GM19467 (cell line): ENCODE measurements at regions not wholly inside any gene's neighbourhood (a gene's known extent, or its start where the extent isn't known, plus 50 kb on each side); places are given as distances from the start of the nearest gene placed in this dataset.

Experiments
- ATAC-seq: cut with Tn5 transposase; IDR thresholded peaks from one replicate; pipeline ENCODE4 v1.9.1; 2021; ENCODE audit warnings: mild to moderate bottlenecking, moderate library complexity; ENCODE audit not compliant: unreplicated experiment

DNA sequence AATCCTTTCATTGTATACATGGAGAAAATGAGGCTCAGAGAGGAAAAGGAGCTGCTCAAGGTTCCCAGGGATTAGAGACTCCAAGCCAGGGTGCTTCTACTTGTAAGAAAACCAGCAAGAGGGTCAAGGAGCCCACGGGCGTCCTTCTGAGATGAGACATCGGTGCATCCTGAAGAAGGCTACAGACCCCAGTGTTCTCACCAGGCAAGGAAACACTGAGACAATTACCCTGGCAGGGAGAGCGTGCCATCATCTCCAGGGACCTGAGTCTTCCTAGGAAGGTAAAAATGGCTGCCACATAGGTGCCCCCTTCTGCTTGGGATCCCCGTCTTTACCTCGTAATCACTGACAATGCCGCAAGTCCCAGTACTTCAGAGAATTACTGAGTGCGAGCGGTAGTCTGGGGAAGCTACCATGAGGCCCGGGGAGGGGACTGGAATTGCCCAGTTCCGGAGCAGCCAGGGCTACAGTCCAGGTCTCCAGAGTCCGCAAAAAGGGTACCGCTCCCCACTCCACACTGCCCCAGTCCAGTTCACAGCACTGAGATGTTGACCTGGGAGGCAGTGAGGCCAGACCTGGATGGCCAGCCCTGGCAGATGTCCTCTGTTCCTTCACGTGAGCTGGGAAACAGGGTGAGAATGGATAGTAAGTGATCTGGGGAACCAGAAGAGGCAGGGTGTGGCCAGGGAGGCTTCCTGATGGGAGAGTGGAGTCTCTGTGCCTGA is 164.7 kb upstream of the SMAD3 start:
- no peak for ATAC-seq

DNA sequence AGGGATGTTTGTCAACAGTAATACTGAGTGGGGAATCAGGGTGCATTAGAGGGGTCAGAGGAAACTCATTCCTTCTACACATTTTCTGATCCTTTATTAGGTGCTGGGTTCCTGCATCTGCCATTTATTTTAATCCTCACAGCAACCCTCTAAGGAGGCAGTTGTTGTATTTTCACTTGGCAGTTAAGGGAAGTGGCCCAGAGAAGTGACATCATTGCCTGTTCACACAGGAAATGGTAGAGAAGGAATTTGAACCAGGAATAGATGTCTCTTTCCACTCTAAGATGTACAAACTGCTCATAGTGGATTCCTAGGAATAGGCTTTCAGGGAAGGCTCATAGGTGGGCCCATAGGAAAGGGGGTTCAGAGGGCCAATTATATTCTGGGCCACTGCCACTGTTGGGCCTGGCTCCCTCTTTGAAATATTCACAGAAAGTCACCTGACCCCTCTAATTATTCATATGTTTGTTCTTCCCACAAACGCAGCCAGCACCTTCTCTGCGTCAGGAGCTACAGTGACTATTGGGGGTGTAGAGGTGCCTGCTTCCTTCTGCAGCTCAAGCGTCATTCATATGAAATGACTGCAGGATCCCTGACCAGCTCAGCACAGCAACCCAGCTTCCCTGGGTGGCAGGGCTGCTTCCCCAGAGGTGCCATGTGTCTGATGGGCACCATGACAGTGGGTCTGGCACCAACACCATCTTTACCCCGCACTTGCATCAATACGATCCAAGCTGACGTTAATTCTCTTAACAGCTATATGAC is 163.9 kb upstream of the SMAD3 start:
- no peak for ATAC-seq

DNA sequence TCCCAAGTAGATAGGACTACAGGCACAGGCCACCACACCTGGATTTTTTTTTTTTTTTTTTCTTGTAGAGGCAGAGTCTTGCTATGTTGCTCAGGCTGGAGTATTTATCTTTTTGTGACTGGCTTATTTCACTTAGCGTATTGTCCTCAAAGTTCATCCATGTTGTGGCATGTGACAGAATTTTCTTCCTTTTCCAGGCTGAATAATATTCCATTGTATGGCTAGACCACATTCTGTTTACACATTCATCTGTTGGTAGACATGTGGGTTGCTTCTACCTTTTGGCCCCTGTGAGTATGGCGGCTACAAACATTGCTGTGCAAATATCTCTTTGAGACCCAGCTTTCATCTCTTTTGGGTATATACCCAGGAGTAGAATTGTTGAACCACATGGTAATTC is 160.2 kb upstream of the SMAD3 start:
- no peak for ATAC-seq

DNA sequence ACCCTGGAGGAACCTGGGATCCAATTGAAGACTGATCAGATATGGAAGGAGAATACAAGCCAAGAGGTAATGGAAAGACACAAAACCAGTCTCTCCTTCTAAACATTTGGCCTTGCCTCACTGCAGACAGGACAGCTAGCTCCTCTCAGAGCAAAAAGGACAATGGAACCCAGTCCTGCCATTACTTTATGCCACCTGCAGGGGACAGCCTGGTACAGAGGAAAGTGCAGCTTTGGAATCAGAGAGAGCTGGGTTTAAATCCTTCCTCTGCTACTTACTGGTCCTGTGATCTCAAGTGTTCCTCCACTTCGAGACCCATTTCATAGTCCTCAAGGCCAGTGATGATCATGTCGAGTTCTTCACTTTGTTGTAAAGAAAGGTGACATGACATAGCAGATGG is 159.4 kb upstream of the SMAD3 start:
- no peak for ATAC-seq

DNA sequence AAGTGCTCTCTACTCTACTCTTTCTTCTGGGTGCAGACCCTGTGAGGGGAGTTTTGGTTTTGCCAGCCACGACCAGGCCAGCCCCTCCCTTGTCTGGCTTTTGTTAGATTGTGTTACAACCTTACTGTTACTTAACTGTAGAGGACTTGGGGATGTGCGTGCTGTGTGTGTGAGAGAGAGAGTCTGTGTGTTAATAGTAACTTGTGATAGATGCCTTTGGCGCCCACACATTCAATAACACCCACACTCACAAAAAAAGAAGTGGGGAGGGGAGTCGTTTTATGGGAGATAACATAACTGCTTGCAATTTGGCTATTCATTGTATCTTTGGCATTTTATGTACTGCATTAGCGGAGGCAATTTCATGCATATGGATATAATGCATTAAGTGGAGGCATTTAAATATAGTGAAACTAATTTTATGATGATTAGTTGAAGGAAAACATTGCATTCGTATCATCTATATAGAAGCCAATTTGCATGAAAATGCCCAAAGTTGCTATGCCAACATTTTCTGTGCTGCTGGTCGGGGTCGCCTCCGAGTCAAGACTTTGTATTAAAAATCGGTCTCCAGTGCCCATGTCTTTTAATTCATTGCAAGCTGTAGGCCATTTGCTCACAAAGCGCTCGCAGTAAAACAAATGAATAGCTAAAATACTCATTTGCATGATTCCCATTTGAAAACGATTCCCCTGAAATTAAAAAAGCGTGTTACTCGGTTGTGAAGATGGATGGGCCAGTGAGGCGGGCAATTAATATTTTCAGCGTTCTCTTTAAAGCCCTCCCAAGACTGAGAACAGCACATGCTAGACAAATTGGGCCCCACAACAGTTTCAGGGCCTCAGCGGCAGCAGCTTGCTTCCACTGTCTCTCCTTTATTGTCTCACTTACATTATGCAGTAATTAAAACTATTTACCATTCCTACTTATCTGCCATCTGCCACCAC is 158.5 kb upstream of the SMAD3 start:
- ATAC-seq = no peak

DNA sequence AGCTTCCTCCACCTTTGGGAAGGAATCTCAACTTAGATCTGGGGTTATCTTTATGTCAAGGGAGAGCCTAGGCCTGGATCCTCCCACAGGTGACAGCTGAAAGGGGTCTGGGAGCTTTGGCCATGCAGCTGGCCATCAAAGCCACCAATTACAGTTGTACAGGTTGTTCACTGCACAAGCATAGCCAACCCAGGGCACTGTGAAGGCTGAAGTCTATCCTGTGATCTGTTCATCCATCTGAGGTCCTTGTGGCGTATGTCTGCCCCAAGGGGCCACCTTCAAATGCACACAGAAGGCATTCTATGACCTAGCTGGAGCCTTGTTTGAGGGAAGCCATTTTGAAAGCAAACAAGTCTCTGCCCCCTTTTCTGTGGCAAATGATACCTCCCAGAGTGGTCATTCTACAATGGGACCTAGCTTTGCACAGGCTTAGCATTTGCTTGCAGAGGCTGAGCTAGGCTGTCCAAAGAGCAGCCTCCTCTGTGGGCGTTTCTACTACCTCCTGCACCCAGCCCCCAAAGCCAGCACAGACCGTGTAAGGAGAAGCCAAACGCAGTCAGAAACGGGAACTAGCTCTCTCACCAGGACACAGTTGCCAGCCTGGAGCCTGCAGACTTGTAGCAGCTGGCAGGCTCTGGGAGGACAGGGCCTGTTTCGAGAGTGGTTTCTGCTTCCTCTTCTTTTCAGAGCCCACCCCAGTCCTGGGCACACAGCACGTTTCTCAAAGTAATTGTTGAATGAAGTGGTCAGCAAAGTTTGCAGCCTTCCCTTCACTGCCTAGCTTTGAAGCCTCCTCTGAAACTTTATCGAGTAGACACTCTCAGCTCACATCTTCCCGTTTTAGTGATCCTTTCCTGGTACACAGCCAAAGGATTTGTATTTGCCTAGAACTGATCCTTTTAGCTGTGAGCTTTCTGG is 157.3 kb upstream of the SMAD3 start:
- no peak for ATAC-seq

DNA sequence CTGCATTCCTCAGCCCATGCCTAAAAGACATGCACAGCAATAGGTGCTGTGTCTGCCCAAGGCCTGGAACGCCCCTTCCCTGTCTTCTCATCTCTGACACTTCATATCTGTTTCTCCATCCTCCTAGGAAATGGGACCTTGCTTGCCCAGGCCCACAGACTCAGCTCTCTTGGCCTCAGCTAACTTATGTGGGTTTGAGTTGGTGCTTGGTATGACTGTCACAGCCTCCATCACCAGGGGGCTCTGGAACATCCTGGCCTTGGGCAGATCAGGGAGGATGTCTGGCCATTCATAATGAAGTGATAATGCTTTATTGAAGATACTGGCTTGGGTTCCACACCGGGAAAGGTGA is 156.7 kb upstream of the SMAD3 start:
- ATAC-seq = no peak

DNA sequence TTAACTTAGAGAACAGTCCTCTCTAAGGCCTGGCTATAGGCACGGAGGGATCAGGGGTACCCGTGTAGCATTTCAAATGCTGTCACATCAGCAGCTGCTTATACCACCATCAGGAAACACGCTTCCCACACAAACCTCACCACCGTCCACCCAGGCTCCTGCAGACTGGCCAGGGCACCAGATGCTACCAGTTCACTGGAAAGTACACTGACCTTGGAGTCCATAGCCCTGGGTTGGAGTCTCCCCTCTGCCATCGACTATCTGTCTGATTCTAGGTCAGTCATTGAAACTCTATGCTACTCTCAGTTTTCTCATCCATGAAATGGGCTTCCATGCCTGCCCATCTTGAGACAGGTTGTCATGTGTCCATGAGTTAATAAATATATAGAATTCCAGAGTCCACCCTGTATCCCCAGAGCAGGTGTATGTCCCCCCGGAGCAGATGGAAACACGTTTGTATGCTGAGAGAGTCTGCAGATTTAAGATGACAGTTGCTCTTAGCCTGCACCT is 156.0 kb upstream of the SMAD3 start:
- ATAC-seq = no peak

DNA sequence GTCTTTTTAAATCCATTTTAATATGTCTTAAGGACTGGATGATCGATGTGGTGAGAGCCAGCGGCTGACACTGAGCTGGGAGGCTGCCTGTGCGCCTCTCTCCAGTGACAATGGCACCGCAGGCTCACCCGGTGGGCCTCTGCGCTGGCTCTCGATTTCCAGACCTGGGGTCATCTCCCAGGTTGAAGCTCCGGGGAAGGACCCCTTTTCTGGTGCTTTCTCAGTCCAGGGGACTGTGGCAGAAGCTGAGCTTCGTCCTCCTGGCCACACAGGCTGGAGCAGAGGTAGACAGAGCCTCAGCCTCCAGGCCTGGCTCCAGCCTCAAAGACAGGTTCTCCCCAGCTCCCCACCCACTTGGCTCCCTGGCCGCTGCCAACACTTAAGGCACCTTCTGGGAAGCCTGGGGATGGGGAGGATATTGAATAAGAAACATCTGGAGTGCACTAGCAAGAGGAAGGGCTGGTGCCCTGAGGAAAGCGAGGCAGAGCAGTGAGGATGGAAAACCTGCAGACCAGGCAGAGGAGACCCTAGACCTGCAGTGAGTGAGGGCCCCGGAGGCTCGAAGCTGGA is 154.2 kb upstream of the SMAD3 start:
- no peak for ATAC-seq

DNA sequence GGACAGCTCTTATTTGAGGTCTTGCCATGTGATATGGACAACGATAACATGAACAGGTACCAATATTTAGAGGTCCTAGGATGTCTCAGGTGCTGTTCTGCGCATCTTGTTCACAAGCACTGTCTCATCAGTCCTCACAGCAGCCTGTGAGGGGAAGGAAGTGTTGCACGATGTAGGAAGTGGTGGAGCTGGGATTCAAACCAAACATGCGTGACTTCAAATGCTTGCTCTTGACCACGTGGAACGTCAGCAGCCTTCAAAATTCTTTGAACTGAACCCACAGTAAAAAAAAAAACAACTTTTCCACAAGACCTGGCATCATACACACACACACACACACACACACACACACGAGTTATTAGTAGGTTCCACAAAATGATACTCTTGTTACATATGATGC is 153.4 kb upstream of the SMAD3 start:
- ATAC-seq = no peak

DNA sequence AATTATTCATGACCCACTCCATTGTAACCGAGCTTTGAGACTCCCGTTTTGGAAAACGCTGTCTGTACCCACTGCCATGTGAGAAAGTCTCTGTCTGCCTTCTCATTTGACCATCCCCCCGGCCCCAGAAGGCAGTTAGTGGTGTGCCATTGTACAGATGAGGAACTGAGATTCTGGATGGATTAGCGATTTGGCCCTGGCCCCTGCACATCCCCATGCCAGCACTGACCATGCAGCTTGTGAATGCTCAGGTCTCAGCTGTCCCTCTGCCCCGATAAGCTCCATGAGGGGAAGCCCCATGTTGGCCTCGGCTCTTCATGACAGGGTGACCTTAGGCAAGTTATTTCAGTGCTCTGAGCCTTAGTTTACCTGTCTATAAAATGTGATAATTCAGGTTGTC is 153.0 kb upstream of the SMAD3 start:
- ATAC-seq = no peak

DNA sequence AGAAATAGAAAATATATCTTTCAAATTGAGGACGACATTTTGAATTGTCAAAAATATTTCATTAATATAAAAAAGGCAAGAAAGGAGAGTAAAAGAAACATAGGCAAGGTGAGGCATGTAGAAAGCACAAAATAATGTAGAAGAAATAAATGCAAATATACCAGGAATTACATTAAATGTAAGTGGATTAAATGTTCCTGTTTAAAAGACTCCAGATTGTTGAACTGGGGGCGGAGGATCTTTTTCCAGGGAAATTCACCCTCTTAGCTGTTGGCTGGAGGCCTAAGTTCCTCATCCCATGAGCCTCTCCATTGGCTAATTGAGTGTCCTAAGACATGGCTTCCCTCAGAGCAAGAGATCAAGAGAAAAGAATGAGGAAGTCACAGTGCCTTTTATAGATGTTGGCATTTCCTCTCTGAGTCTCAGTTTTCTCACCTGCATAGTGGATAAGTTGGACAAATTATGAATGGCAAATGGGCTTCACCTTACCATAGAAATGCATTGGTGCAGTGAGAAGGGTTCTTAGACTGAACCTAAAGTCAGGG is 147.4 kb upstream of the SMAD3 start:
- ATAC-seq = no peak

DNA sequence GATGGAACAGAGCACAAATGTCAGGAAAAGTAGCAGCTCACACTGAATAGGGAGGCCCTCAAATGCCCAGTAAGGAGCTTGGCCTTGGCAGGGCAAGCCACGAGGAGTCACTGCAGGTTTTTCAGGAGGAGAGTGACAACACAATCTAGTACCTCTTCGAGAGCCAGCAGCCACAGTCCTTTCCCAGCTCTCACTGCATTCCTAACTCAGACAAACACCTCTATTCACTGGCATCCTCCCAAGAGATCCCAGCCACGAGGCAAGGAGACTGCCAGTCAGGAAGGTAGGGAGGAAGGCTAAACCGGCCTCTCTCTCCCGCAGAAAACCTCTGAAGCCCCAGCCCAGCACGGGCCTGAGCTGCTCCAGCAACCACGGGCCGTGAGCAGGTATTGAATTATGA is 146.0 kb upstream of the SMAD3 start:
- no peak for ATAC-seq

DNA sequence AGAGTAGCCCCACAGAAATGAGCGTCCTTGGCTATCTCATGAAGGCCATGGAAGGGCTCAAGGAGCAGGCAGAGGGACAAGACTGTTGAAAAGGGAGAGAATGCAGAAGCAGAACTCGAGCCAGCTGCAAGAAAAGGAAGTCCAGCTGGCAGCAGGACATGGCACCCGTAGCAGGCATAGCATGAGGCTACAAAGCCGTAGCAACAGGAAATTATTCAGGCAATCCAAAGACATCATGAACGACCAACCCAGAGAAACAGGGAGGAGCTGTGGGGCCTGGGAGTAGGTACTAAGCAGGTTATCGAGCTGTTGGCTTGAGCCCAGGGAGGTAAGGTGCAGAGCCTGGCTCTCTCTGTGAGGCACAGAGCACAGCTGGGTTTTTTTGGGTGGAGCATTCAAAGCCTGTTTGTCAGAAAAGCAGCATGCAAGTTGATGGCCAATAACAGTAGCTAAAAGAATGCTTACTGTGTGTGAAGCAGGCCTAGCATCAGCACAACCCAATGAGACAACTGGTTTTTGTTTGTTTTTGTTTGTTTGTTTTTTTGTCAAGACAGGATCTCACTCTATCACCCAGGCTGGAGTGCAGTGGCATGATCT is 144.0 kb upstream of the SMAD3 start:
- ATAC-seq = no peak

DNA sequence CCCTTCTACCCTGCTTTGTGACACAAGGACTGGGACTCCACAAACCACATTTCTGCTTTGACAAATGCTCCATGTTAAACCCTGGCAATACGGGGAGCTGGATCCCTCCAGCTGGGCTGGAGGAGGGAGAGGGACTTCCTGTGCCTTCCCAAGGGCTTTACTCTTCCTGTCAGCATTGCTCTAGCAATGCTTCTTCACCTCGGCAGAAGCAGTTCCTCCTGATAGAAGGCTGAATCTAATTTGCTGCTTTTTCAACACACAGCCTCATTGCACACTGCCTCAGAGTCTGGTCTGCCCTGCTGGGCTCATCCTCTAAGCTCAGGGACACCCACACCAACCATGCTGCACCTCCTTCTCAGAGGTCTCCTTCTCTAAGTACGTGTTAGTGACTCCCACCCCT is 142.8 kb upstream of the SMAD3 start:
- ATAC-seq = no peak

DNA sequence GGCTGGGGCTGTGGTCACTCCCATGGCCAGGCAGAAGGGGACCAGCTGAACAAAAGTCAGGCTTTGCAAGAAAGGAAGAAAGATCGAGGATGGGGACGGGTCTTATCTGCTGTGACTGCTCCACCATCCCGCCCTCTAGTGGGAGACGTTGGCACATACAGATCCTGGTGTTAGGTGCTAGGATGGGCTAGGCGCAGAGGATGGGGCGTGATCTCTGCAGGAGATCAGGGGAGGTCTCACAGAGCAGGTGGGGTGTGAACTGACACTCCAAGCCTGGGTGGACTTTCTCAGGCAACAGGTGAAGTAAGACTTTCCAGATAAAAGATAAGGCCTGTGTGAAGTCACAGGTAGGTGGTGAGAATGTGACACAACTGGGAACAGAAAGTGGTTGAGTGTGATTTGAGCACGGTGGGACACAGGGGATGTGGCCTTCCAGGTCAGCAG is 141.9 kb upstream of the SMAD3 start:
- ATAC-seq = no peak

DNA sequence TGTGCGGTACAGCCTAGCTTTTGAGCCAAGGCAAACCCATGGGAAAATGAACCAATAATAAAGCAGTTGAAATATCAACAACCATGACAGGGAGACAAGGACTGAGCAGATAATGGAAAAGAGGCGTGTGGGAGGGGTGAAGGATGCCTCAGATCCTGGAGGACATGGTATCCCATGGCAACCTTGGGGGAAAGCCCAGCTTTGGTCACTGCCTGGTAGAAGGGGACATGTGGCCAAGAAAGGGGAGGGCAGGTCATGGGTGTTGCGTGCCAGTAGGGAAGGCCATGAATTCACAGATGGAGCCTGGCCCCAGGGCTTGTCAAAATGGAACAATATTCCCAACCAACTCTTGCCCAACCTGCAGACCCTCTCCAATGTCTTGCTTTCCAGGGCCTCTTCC is 140.5 kb upstream of the SMAD3 start:
- no peak for ATAC-seq

DNA sequence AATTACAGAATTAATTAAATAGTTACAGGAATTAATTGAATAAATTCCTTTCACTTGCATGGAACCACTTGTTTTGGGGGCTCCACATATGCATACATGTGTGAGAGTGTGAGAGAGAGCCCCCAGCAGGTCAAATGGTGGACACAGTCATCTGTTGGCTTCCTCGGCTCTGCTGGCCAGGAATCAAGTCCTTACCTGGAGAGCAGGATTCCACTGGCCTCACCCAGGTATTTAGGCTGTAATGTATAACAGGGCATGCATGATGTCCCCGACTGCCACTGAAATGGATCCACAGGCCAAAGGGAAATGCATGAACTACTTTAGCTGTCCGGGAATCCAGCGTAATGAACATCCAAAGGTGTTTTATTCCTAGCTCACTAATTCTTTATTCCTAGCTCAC is 139.7 kb upstream of the SMAD3 start:
- ATAC-seq = no peak
